CD4-positive, alpha-beta T cell (primary cell): ENCODE measurements at regions not wholly inside any gene's neighbourhood (a gene's known extent, or its start where the extent isn't known, plus 50 kb on each side); places are given as distances from the start of the nearest gene placed in this dataset.

ENCODE experiments used
- ATAC-seq: fragments of 200-7000 bp; cut with Tn5 transposase; one replicate; pipeline ENCODE4 v1.10.0; 2022; ENCODE audit warnings: mild to moderate bottlenecking; ENCODE audit not compliant: poor library complexity
- CTCF ChIA-PET: fragments of 350-600 bp; sonication (Branson Sonifier 250); formaldehyde crosslinking; loops from one replicate; lab custom pipeline; 2021; ENCODE audit warnings: antibody characterized with exemption, inconsistent platforms; lab: Charles Lee
- POLR2A ChIA-PET: fragments of 350-600 bp; sonication (Branson Sonifier 250); formaldehyde crosslinking; loops from one replicate; lab custom pipeline; 2021; ENCODE audit warnings: antibody characterized with exemption, inconsistent platforms; lab: Charles Lee
- DNase-seq, 14 experiments: peaks; one replicate each; pipeline ENCODE4 v3.0.0-alpha.2; 2013 to 2020; ENCODE audit warnings: mixed read lengths in 2 of 14
- H3K27ac ChIP-seq, 2 donors: one replicate each; pipeline versions ENCODE4 v1.5.1 to v1.7.0; 2013; ENCODE audit warnings: low read length in 2 of 2, low read depth in 1 of 2, mild to moderate bottlenecking in 1 of 2
- H3K27me3 ChIP-seq, 2 experiments: 1 replicate in 1 of 2; 2 replicates in 1 of 2; pipeline versions ENCODE4 v1.6.1 to v1.7.0; 2013; ENCODE audit warnings: low read length in 2 of 2, control low read depth in 1 of 2, mild to moderate bottlenecking in 1 of 2, moderate library complexity in 1 of 2; ENCODE audit not compliant: insufficient read depth in 2 of 2, control insufficient read depth in 1 of 2
- H3K36me3 ChIP-seq: one replicate; pipeline ENCODE4 v1.6.1; 2013; ENCODE audit warnings: low read length, control low read depth; ENCODE audit not compliant: insufficient read depth
- H3K4me1 ChIP-seq: one replicate; pipeline ENCODE4 v1.6.1; 2013; ENCODE audit warnings: low read length, control low read depth; ENCODE audit not compliant: insufficient read depth
- H3K4me3 ChIP-seq: one replicate; pipeline ENCODE4 v1.5.1; 2013; ENCODE audit warnings: mild to moderate bottlenecking, low read length, moderate library complexity
- H3K9me3 ChIP-seq, 2 experiments: 1 replicate in 1 of 2; 2 replicates in 1 of 2; pipeline versions ENCODE4 v1.6.1 to v1.7.0; 2013; ENCODE audit warnings: low read length in 2 of 2, mild to moderate bottlenecking in 2 of 2, control low read depth in 1 of 2, moderate library complexity in 1 of 2; ENCODE audit not compliant: control insufficient read depth in 1 of 2, insufficient read depth in 1 of 2
- H3K27ac Mint-ChIP-seq: one replicate; pipeline ENCODE4 v1.8.0; 2020; ENCODE audit warnings: mixed read lengths
- H3K27me3 Mint-ChIP-seq: one replicate; pipeline ENCODE4 v1.8.0; 2021; ENCODE audit warnings: mixed read lengths
- H3K36me3 Mint-ChIP-seq: one replicate; pipeline ENCODE4 v1.8.0; 2021; ENCODE audit warnings: low read depth, mixed read lengths
- H3K4me1 Mint-ChIP-seq: one replicate; pipeline ENCODE4 v1.8.0; 2021; ENCODE audit warnings: low read depth, mixed read lengths
- H3K4me3 Mint-ChIP-seq: one replicate; pipeline ENCODE4 v1.8.0; 2020; ENCODE audit warnings: mild to moderate bottlenecking, mixed read lengths
- H3K9me3 Mint-ChIP-seq: one replicate; pipeline ENCODE4 v1.8.0; 2020; ENCODE audit warnings: mixed read lengths
- intact Hi-C, 2 experiments: fragments of 100-400 bp; cut with DNase I in 1 of 2; cut with micrococcal nuclease in 1 of 2; formaldehyde crosslinking; loops; one replicate each; pipeline versions ENCODE4 v1.15.1 to v1.9.0; 2023 to 2025; cut with DNase I, micrococcal nuclease
- TF ChIP-seq, protein P1 (sequence below): fragments of 200-600 bp; IDR thresholded peaks from one replicate; pipeline ENCODE4 v1.8.0; 2022; ENCODE audit warnings: antibody characterized with exemption, mild to moderate bottlenecking

DNA sequence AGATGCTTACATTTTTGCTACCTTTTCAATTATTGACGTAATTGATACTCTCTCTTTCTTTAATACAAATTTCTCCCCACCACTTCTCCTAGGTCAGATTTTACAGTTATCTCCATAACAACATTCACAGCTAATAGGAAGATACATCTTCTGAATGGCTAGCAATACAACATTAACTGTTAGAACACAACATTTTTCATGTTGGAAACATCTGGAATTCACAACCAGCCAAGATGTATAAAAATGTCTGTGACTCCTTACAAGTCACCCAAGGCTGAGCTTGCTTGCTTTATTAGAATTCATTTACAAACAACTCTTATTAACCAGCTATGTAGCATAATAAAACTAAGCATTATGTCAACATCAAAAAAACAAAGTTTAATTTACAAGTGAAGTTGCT lies 81.0 kb upstream of the ROBO2 start:
- Histone ChIP-seq H3K4me1 (no peaks in the 10 kb centered on the region), H3K36me3 (no peaks in the 10 kb centered on the region), H3K9me3 (peaks cover under 1 to 7% of the 10 kb centered on the region in 2 experiments), H3K4me3 (no peak overlapping the region), H3K27me3 (no peaks in the 10 kb centered on the region), H3K27ac (no peak overlapping the region)
- H3K9me3 Mint-ChIP-seq: no peaks in the 10 kb centered on the region
- no peak overlapping the region for H3K27ac Mint-ChIP-seq
- ATAC-seq (no peak), DNase-seq (no peak)
- intact Hi-C loops: no loop called here
- H3K4me3 Mint-ChIP-seq: no peak overlapping the region
- H3K36me3 Mint-ChIP-seq: no peaks in the 10 kb centered on the region
- no peaks in the 10 kb centered on the region for H3K4me1 Mint-ChIP-seq
- TF ChIP-seq, protein P1, sequence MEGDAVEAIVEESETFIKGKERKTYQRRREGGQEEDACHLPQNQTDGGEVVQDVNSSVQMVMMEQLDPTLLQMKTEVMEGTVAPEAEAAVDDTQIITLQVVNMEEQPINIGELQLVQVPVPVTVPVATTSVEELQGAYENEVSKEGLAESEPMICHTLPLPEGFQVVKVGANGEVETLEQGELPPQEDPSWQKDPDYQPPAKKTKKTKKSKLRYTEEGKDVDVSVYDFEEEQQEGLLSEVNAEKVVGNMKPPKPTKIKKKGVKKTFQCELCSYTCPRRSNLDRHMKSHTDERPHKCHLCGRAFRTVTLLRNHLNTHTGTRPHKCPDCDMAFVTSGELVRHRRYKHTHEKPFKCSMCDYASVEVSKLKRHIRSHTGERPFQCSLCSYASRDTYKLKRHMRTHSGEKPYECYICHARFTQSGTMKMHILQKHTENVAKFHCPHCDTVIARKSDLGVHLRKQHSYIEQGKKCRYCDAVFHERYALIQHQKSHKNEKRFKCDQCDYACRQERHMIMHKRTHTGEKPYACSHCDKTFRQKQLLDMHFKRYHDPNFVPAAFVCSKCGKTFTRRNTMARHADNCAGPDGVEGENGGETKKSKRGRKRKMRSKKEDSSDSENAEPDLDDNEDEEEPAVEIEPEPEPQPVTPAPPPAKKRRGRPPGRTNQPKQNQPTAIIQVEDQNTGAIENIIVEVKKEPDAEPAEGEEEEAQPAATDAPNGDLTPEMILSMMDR: no peak
- no peaks in the 10 kb centered on the region for H3K27me3 Mint-ChIP-seq
- CTCF ChIA-PET: no interaction called here
- POLR2A ChIA-PET: no interaction called here

DNA sequence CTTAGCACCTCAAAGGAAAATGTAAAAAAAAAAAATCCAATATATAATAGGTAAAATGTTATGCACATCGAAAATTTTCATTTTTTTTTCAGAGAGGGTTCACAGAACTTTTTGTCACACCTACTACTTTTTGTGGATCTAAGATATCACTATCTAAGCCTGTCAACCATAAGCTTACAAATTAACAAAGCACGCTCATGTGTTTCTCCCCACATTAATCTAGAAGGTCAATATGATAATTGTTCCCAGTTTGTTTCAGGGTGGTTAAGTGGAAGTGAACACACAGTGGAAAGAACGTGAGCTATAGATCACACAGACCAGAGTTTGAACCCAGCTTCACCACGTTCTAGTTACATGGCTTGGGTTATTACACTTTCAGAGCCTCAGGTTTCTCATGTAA lies 78.6 kb upstream of the ROBO2 start:
- no peaks in the 10 kb centered on the region for H3K4me1 ChIP-seq
- no peak overlapping the region for H3K4me3 ChIP-seq
- peaks cover 0 to 6% of the 10 kb centered on the region in 2 experiments for H3K9me3 ChIP-seq
- ChIA-PET CTCF (no interaction called here), POLR2A (no interaction called here)
- H3K4me1 Mint-ChIP-seq: no peaks in the 10 kb centered on the region
- H3K27ac Mint-ChIP-seq: no peak overlapping the region
- TF ChIP-seq, protein P1: no peak
- H3K9me3 Mint-ChIP-seq: peaks cover 2% of the 10 kb centered on the region
- intact Hi-C loops: no loop called here
- H3K27me3 ChIP-seq: no peaks in the 10 kb centered on the region
- H3K36me3 ChIP-seq: no peaks in the 10 kb centered on the region
- no peaks in the 10 kb centered on the region for H3K36me3 Mint-ChIP-seq
- H3K27ac ChIP-seq: no peak overlapping the region
- no peaks in the 10 kb centered on the region for H3K27me3 Mint-ChIP-seq
- ATAC-seq: no peak
- no peak for DNase-seq
- H3K4me3 Mint-ChIP-seq: no peak overlapping the region

DNA sequence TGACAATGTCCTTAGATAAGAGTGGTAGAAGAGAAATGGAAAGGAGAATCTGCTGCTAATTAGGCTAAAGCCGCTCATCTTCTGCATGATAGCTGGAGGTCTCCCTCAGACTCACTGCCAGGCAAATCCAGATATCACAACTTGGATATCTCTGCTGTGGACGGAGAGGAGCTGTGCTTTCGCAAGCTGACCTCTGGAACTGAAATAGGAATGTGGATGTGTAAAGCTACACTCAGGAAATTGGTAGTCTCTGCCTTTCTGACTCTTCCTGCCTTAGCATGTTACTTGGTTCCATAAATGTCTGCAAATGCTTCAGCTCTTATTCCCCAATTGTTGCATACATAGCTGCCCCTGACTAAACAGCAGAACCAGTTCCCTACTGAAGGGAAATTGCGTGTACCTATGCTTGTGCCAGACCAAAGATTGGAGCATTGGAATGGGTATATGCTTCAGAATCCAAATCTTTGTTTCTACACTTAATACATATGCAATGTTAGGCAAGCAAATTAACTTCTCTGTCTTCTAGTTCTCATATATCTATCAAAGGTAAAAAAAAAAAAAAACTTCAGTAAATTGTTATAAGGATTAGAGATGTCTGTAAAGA lies 74.7 kb upstream of the ROBO2 start:
- H3K9me3 Mint-ChIP-seq: peaks cover 7% of the 10 kb centered on the region
- ATAC-seq: no peak
- CTCF ChIA-PET: no interaction called here
- H3K27me3 Mint-ChIP-seq: no peaks in the 10 kb centered on the region
- no peaks in the 10 kb centered on the region for H3K9me3 ChIP-seq
- H3K27ac ChIP-seq: no peak overlapping the region
- H3K27ac Mint-ChIP-seq: no peak overlapping the region
- POLR2A ChIA-PET: no interaction called here
- no peaks in the 10 kb centered on the region for H3K27me3 ChIP-seq
- H3K4me1 Mint-ChIP-seq: no peaks in the 10 kb centered on the region
- TF ChIP-seq, protein P1: no peak
- no peaks in the 10 kb centered on the region for H3K36me3 Mint-ChIP-seq
- intact Hi-C loops: no loop called here
- no peak overlapping the region for H3K4me3 Mint-ChIP-seq
- H3K4me1 ChIP-seq: no peaks in the 10 kb centered on the region
- no peak overlapping the region for H3K4me3 ChIP-seq
- DNase-seq: no peak
- H3K36me3 ChIP-seq: no peaks in the 10 kb centered on the region
